ENCODE measurements at regions not wholly inside any gene's neighbourhood (a gene's known extent, or its start where the extent isn't known, plus 50 kb on each side); places are given as distances from the start of the nearest gene placed in this dataset.
A peak's percentile ranks its signal among the peaks of the same experiment; 100 is the strongest.

GRCh38 chr6:134866563-134866962 lies 83.3 kb downstream of the ALDH8A1 start:
- DNase-seq, result no peak

GRCh38 chr6:134864558-134864957 lies 85.3 kb downstream of the ALDH8A1 start:
- no peak for DNase-seq

GRCh38 chr6:134863763-134864510 lies 86.0 kb downstream of the ALDH8A1 start:
- DNase-seq, result no peak

- DNase-seq, result no peak
These were observed 95.5 kb downstream of the ALDH8A1 start for GRCh38 chr6:134854366-134854765.

GRCh38 chr6:134853111-134854055 lies 96.5 kb downstream of the ALDH8A1 start:
- no peak for DNase-seq

GRCh38 chr6:134851548-134851947 lies 98.4 kb downstream of the ALDH8A1 start:
- no peak for DNase-seq

GRCh38 chr6:134850721-134851305 lies 99.1 kb downstream of the ALDH8A1 start:
- DNase-seq, result no peak

- no peak for DNase-seq
These were observed 99.9 kb downstream of the ALDH8A1 start for GRCh38 chr6:134849920-134850447.

- no peak for DNase-seq
These were observed 101.8 kb downstream of the ALDH8A1 start for GRCh38 chr6:134848076-134848475.

- DNase-seq, result no peak
These were observed 103.0 kb downstream of the ALDH8A1 start for GRCh38 chr6:134846865-134847264.

GRCh38 chr6:134846031-134846430 lies 103.9 kb downstream of the ALDH8A1 start:
- no peak for DNase-seq

- DNase-seq, result no peak
These were observed 105.8 kb downstream of the ALDH8A1 start for GRCh38 chr6:134844120-134844519.

- no peak for DNase-seq
These were observed 109.6 kb downstream of the ALDH8A1 start for GRCh38 chr6:134840086-134840867.

- no peak for DNase-seq
These were observed 113.9 kb downstream of the ALDH8A1 start for GRCh38 chr6:134835993-134836392.

GRCh38 chr6:134830940-134831339 lies 119.0 kb downstream of the ALDH8A1 start:
- DNase-seq, result no peak

GRCh38 chr6:134830194-134830593 lies 119.7 kb downstream of the ALDH8A1 start:
- DNase-seq, result no peak

- no peak for DNase-seq
These were observed 121.3 kb downstream of the ALDH8A1 start for GRCh38 chr6:134828641-134829040.

- DNase-seq, result no peak
These were observed 122.8 kb downstream of the ALDH8A1 start for GRCh38 chr6:134826889-134827737.

- no peak for DNase-seq
These were observed 126.2 kb downstream of the ALDH8A1 start for GRCh38 chr6:134823710-134824034.

GRCh38 chr6:134822920-134823709 lies 126.8 kb downstream of the ALDH8A1 start:
- DNase-seq, result peak; percentile 21 to 63
